ENCODE measurements at regions not wholly inside any gene's neighbourhood (a gene's known extent, or its start where the extent isn't known, plus 50 kb on each side); places are given as distances from the start of the nearest gene placed in this dataset.
"Not testable (repeated sequence)": the region's sequence is repeated elsewhere in the genome, so short reads cannot be mapped to it uniquely, and the experiment has no call there.

GRCh38 chr13:39930544-39931444 lies 275.3 kb downstream of the COG6 start:
- H3K9me3 ChIP-seq = no peaks in the 10 kb centered on the region
- ATAC-seq (no peak), DNase-seq (no peak)
- intact Hi-C loops (cut with DNase I, micrococcal nuclease) = no loop called here
- TF ChIP-seq, protein P1, sequence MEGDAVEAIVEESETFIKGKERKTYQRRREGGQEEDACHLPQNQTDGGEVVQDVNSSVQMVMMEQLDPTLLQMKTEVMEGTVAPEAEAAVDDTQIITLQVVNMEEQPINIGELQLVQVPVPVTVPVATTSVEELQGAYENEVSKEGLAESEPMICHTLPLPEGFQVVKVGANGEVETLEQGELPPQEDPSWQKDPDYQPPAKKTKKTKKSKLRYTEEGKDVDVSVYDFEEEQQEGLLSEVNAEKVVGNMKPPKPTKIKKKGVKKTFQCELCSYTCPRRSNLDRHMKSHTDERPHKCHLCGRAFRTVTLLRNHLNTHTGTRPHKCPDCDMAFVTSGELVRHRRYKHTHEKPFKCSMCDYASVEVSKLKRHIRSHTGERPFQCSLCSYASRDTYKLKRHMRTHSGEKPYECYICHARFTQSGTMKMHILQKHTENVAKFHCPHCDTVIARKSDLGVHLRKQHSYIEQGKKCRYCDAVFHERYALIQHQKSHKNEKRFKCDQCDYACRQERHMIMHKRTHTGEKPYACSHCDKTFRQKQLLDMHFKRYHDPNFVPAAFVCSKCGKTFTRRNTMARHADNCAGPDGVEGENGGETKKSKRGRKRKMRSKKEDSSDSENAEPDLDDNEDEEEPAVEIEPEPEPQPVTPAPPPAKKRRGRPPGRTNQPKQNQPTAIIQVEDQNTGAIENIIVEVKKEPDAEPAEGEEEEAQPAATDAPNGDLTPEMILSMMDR (IDR thresholded peaks at IDR 0.05) = no peak
- no peaks in the 10 kb centered on the region for H3K36me3 ChIP-seq (ENCODE audit: low read depth)
- no peak overlapping the region for H3K4me3 ChIP-seq
- no peaks in the 10 kb centered on the region for H3K4me1 ChIP-seq (ENCODE audit: low read depth)

- TF ChIP-seq, protein P1 (IDR thresholded peaks at IDR 0.05) = no peak
- DNase-seq (no peak), ATAC-seq (no peak)
- Histone ChIP-seq H3K9me3 (no peaks in the 10 kb centered on the region), H3K4me3 (no peak overlapping the region), H3K36me3 (ENCODE audit: low read depth) (no peaks in the 10 kb centered on the region), H3K4me1 (ENCODE audit: low read depth) (no peaks in the 10 kb centered on the region)
- intact Hi-C loops (cut with DNase I, micrococcal nuclease) = no loop called here
Observed at GRCh38 chr13:39931505-39931904, 276.0 kb downstream of the COG6 start.

DNA sequence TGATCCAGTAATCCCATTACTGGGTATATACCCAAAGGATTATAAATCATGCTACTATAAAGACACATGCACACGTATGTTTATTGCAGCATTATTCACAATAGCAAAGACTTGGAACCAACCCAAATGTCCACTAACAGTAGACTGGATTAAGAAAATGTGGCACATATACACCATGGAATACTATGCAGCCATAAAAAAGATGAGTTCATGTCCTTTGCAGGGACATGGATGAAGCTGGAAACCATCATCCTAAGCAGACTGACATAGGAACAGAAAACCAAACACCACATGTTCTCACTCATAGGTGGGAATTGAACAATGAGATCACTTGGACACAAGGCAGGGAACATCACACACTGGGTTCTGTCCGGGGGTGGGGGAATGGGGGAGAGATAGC lies 277.1 kb downstream of the COG6 start:
- H3K36me3 ChIP-seq (ENCODE audit: low read depth); intact Hi-C loops (cut with DNase I, micrococcal nuclease); DNase-seq; ATAC-seq; H3K4me3 ChIP-seq; H3K9me3 ChIP-seq; H3K4me1 ChIP-seq (ENCODE audit: low read depth): not testable (repeated sequence)

GRCh38 chr13:39935155-39935554 lies 279.7 kb downstream of the COG6 start:
- Histone ChIP-seq H3K36me3 (ENCODE audit: low read depth) (no peaks in the 10 kb centered on the region), H3K4me1 (ENCODE audit: low read depth) (no peaks in the 10 kb centered on the region), H3K9me3 (no peaks in the 10 kb centered on the region), H3K4me3 (no peak overlapping the region)
- no peak for DNase-seq
- intact Hi-C loops (cut with DNase I, micrococcal nuclease) = no loop called here
- TF ChIP-seq, protein P1 (IDR thresholded peaks at IDR 0.05) = no peak
- ATAC-seq = no peak

DNA sequence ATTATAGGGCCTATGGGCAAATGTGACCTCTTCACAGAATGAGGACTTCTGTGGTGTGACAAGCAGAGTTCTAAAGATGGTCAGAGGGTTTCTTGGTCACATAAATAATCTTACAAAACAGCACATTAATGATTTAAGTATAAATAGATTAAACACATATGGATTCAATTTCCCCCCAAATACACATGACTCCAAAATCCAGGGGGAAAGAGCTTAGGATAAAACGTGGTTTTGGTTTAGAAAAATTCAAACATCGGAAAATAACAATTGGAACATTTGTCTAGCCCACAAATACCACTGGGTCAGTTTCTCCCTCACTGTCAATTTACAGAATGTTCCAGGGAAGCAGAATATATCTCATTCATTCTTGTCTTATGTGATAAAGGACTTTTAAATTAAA lies 283.1 kb downstream of the COG6 start:
- Histone ChIP-seq H3K4me1 (ENCODE audit: low read depth) (no peaks in the 10 kb centered on the region), H3K9me3 (no peaks in the 10 kb centered on the region), H3K36me3 (ENCODE audit: low read depth) (no peaks in the 10 kb centered on the region), H3K4me3 (no peak overlapping the region)
- TF ChIP-seq, protein P1 (IDR thresholded peaks at IDR 0.05) = no peak
- no peak for ATAC-seq
- DNase-seq = no peak
- intact Hi-C loops (cut with DNase I, micrococcal nuclease) = no loop called here

GRCh38 chr13:39941236-39941635 lies 285.8 kb downstream of the COG6 start:
- no peak for ATAC-seq
- no peaks in the 10 kb centered on the region for H3K9me3 ChIP-seq
- no peak for DNase-seq
- no peaks in the 10 kb centered on the region for H3K36me3 ChIP-seq (ENCODE audit: low read depth)
- intact Hi-C loops (cut with DNase I, micrococcal nuclease) = loop anchor here in 1 of 2 donors (5.0 kb wide), 1 partner anchor 174 kb away; no protein-coding TSS in a partner anchor
- TF ChIP-seq, protein P1 (IDR thresholded peaks at IDR 0.05) = no peak
- no peaks in the 10 kb centered on the region for H3K4me1 ChIP-seq (ENCODE audit: low read depth)
- no peak overlapping the region for H3K4me3 ChIP-seq

Measured in mucosa of descending colon (tissue), 3 donors.